SK-N-SH (cell line): ENCODE measurements at regions not wholly inside any gene's neighbourhood (a gene's known extent, or its start where the extent isn't known, plus 50 kb on each side); places are given as distances from the start of the nearest gene placed in this dataset.

Experiments used
- CTCF ChIA-PET: fragments of 300-600, 350-600 bp; formaldehyde crosslinking; extraction: SDS; loops from one replicate; lab custom pipeline; 2021; lab: Yijun Ruan, JAX
- POLR2A ChIA-PET: fragments of 350-600 bp; sonication (Branson Sonifier 250); formaldehyde crosslinking; extraction: SDS; loops from one replicate; lab custom pipeline; 2020; ENCODE audit warnings: antibody characterized with exemption, inconsistent platforms; lab: Yijun Ruan, JAX
- DNase-seq: peaks from one replicate; pipeline ENCODE4 v3.0.0; 2012
- H2AFZ ChIP-seq: fragments of 200-600 bp; sonication (generic); 2 replicates; pipeline ENCODE4 v1.8.1; 2016; ENCODE audit warnings: antibody characterized with exemption, mild to moderate bottlenecking, low read depth
- H3F3A ChIP-seq: fragments of 200-600 bp; sonication (generic); replicated peaks from 2 replicates; pipeline ENCODE3; 2016; ENCODE audit warnings: antibody characterized with exemption, mild to moderate bottlenecking; ENCODE audit not compliant: insufficient read depth
- H3K27ac ChIP-seq, 2 experiments: fragments of 200-500 bp in 1 of 2; fragments of 200-600 bp in 1 of 2; sonication (Bioruptor generic) in 1 of 2; sonication (generic), shearing (Covaris generic) in 1 of 2; 2 replicates each; pipeline versions ENCODE4 v1.5.1 to v1.6.1; 2014 to 2016; ENCODE audit warnings: low read depth in 2 of 2, inconsistent platforms in 1 of 2, low read length in 1 of 2, mild to moderate bottlenecking in 1 of 2, mixed read lengths in 1 of 2
- H3K27me3 ChIP-seq: fragments of 200-600 bp; sonication (generic), shearing (Covaris generic); 2 replicates; pipeline ENCODE4 v1.6.1; 2016; ENCODE audit warnings: mixed run types; ENCODE audit not compliant: insufficient read depth
- H3K36me3 ChIP-seq, 2 experiments: fragments of 200-500 bp in 1 of 2; fragments of 200-600 bp in 1 of 2; sonication (Bioruptor generic) in 1 of 2; sonication (generic) in 1 of 2; replicated peaks in 1 of 2; 2 replicates each; pipeline versions ENCODE3 to v1.5.1; 2014 to 2016; ENCODE audit warnings: low read length in 1 of 2, mild to moderate bottlenecking in 1 of 2; ENCODE audit not compliant: insufficient read depth in 2 of 2, control insufficient read depth in 1 of 2
- H3K4me1 ChIP-seq, 2 experiments: fragments of 200-500 bp in 1 of 2; fragments of 200-600 bp in 1 of 2; sonication (Bioruptor generic) in 1 of 2; sonication (generic), shearing (Covaris generic) in 1 of 2; 2 replicates each; pipeline versions ENCODE4 v1.5.1 to v1.6.1; 2014 to 2016; ENCODE audit warnings: low read depth in 1 of 2, low read length in 1 of 2, mixed run types in 1 of 2; ENCODE audit not compliant: insufficient read depth in 2 of 2, control insufficient read depth in 1 of 2
- H3K4me2 ChIP-seq: fragments of 200-600 bp; sonication (generic), shearing (Covaris generic); 2 replicates; pipeline ENCODE4 v1.6.1; 2017; ENCODE audit warnings: mixed run types
- H3K4me3 ChIP-seq, 2 experiments: fragments of 200-500 bp in 1 of 2; fragments of 200-600 bp in 1 of 2; sonication (Bioruptor generic) in 1 of 2; sonication (generic), shearing (Covaris generic) in 1 of 2; 2 replicates each; pipeline versions ENCODE4 v1.5.1 to v1.8.1; 2014 to 2016; ENCODE audit warnings: low read depth in 2 of 2, inconsistent platforms in 1 of 2, low read length in 1 of 2, mild to moderate bottlenecking in 1 of 2, mixed read lengths in 1 of 2, moderate library complexity in 1 of 2
- H3K79me2 ChIP-seq: fragments of 200-600 bp; sonication (generic); 2 replicates; pipeline ENCODE4 v1.8.1; 2017; ENCODE audit warnings: mild to moderate bottlenecking; ENCODE audit not compliant: insufficient read depth
- H3K9ac ChIP-seq: fragments of 200-600 bp; sonication (generic); 2 replicates; pipeline ENCODE4 v1.6.1; 2017; ENCODE audit warnings: mixed run types
- H3K9me2 ChIP-seq: fragments of 200-600 bp; sonication (generic); 2 replicates; pipeline ENCODE4 v1.6.1; 2017; ENCODE audit warnings: mixed run types
- H3K9me3 ChIP-seq: fragments of 200-600 bp; sonication (generic); 2 replicates; pipeline ENCODE4 v1.6.1; 2017; ENCODE audit warnings: mixed run types, mild to moderate bottlenecking, moderate library complexity
- H4K20me1 ChIP-seq: fragments of 200-600 bp; sonication (generic); 2 replicates; pipeline ENCODE4 v1.6.1; 2017; ENCODE audit warnings: mild to moderate bottlenecking, mixed run types; ENCODE audit not compliant: insufficient read depth
- CHD2 ChIP-seq: fragments of 150-350 bp; IDR thresholded peaks from 2 replicates; pipeline ENCODE4 v1.6.1; 2018; ENCODE audit warnings: low read length; ENCODE audit not compliant: partially characterized antibody
- FOXJ3 ChIP-seq: sonication (generic); formaldehyde crosslinking; IDR thresholded peaks from 2 replicates; pipeline ENCODE4 v1.5.1; 2020; ENCODE audit warnings: mild to moderate bottlenecking, missing genetic modification reagents
- GATA2 ChIP-seq: sonication (generic); formaldehyde crosslinking; IDR thresholded peaks from 2 replicates; pipeline ENCODE4 v1.5.0; 2020; ENCODE audit warnings: mild to moderate bottlenecking, missing genetic modification reagents
- IRF3 ChIP-seq: fragments of 150-350 bp; IDR thresholded peaks from 2 replicates; pipeline ENCODE4 v1.6.1; 2016; ENCODE audit warnings: mild to moderate bottlenecking, low read depth, low read length
- JUND ChIP-seq: IDR thresholded peaks from 2 replicates; pipeline ENCODE4 v1.4.0; 2012
- MAX ChIP-seq: IDR thresholded peaks from 2 replicates; pipeline ENCODE4 v1.4.0; 2012; ENCODE audit warnings: low read depth
- MXI1 ChIP-seq: IDR thresholded peaks from 2 replicates; pipeline ENCODE4 v1.6.1; 2012; ENCODE audit warnings: mild to moderate bottlenecking, low read depth, low read length, improper control_type of control experiment
- POLR2AphosphoS5 ChIP-seq: IDR thresholded peaks from 2 replicates; pipeline ENCODE4 v1.6.1; 2012; ENCODE audit warnings: low read depth, low read length
- REST ChIP-seq: IDR thresholded peaks from 2 replicates; pipeline ENCODE4 v1.6.1; 2012; ENCODE audit warnings: mild to moderate bottlenecking, low read depth, low read length, moderate library complexity
- RXRA ChIP-seq: IDR thresholded peaks from 2 replicates; pipeline ENCODE4 v1.4.0; 2012; ENCODE audit warnings: low read depth, mild to moderate bottlenecking, borderline replicate concordance
- SIN3A ChIP-seq: IDR thresholded peaks from 2 replicates; pipeline ENCODE4 v1.6.1; 2012; ENCODE audit warnings: low read depth, mild to moderate bottlenecking, low read length, moderate library complexity, borderline replicate concordance
- TAF1 ChIP-seq: IDR thresholded peaks from 2 replicates; pipeline ENCODE4 v1.6.1; 2012; ENCODE audit warnings: low read depth, mild to moderate bottlenecking, low read length, moderate library complexity, borderline replicate concordance
- TCF12 ChIP-seq: IDR thresholded peaks from 2 replicates; pipeline ENCODE4 v1.4.0; 2012
- YY1 ChIP-seq: IDR thresholded peaks from 2 replicates; pipeline ENCODE4 v1.4.0; 2012; ENCODE audit warnings: low read depth, mild to moderate bottlenecking
- ZBTB33 ChIP-seq: IDR thresholded peaks from 2 replicates; pipeline ENCODE4 v1.4.0; 2012; ENCODE audit warnings: low read depth, borderline replicate concordance
- WGBS: methylation state at CpG from one replicate; pipeline ENCODE4 v1.1.6; 2017; ENCODE audit warnings: low lambda C conversion rate; 5-methylcytosine and 5-hydroxymethylcytosine counted together

DNA sequence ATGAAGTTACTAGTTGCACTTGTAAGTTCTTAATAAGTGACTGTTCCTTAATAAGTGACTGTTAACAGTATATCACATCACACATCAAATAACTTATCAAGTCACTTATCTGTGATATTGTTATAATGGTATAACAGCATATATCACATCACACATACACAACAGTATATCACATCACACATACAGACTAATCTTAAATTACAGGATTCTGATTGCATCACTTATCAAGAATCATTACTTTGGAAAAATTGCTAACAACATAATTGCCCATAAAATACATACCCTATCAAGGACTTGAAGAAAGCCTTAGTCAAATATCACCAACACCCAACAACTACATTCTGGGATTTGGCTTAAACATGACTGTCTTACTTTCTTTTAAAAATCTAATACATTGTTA lies 813.5 kb downstream of the LTN1 start:
- H3K79me2 ChIP-seq: no peaks in the 10 kb centered on the region
- H3K9ac ChIP-seq: no peak overlapping the region
- ChIA-PET POLR2A (no interaction called here), CTCF (no interaction called here)
- TF ChIP-seq JUND: no peak
- no peak for TF ChIP-seq MAX
- no peak for TF ChIP-seq GATA2 (CRISPR knock-in tag)
- no peaks in the 10 kb centered on the region for H4K20me1 ChIP-seq
- no peak overlapping the region for H2AFZ ChIP-seq
- H3K9me3 ChIP-seq: 0 out of 2 replicates have a peak, but pooled peaks cover 5% of the 10 kb centered on the region
- H3K9me2 ChIP-seq: 0 out of 2 replicates have a peak, but pooled peaks cover 4% of the 10 kb centered on the region
- no peaks in the 10 kb centered on the region for H3K4me1 ChIP-seq
- no peak for DNase-seq
- no peaks in the 10 kb centered on the region for H3K36me3 ChIP-seq
- no peak overlapping the region for H3K4me3 ChIP-seq
- no peak overlapping the region for H3K4me2 ChIP-seq
- H3K27ac ChIP-seq: no peak overlapping the region
- H3K27me3 ChIP-seq: no peaks in the 10 kb centered on the region
- H3F3A ChIP-seq: no peaks in the 10 kb centered on the region

- Histone ChIP-seq H3K4me3 (no peak overlapping the region), H3K9me3 (0 out of 2 replicates have a peak, but pooled peaks cover 5% of the 10 kb centered on the region), H3K79me2 (no peaks in the 10 kb centered on the region), H3K9ac (no peak overlapping the region), H3F3A (no peaks in the 10 kb centered on the region), H4K20me1 (no peaks in the 10 kb centered on the region), H3K9me2 (0 out of 2 replicates have a peak, but pooled peaks cover 4% of the 10 kb centered on the region), H3K4me2 (no peak overlapping the region), H3K36me3 (no peaks in the 10 kb centered on the region), H2AFZ (no peak overlapping the region), H3K27me3 (no peaks in the 10 kb centered on the region), H3K4me1 (no peaks in the 10 kb centered on the region; a peak in 1 of 4 replicates), H3K27ac (no peak overlapping the region)
- 48% methylated on average over 1 of the region's 1 CpG for WGBS
- POLR2A ChIA-PET: no interaction called here
- CTCF ChIA-PET: no interaction called here
- no peak for DNase-seq
- TF ChIP-seq TCF12 (no peak), FOXJ3 (CRISPR knock-in tag) (no peak), MAX (no peak), REST (no peak), CHD2 (no peak), SIN3A (no peak), RXRA (no peak), TAF1 (no peak), MXI1 (no peak), POLR2AphosphoS5 (no peak), YY1 (no peak), IRF3 (no peak), ZBTB33 (no peak), GATA2 (CRISPR knock-in tag) (no peak)
Measured at GRCh38 chr21:28177124-28177523, 815.6 kb downstream of the LTN1 start.
